HUES6 (cell line): ENCODE measurements at regions not wholly inside any gene's neighbourhood (a gene's known extent, or its start where the extent isn't known, plus 50 kb on each side); places are given as distances from the start of the nearest gene placed in this dataset.

Source experiments
- H3K27ac ChIP-seq: 2 replicates; pipeline ENCODE4 v1.7.0; 2013; ENCODE audit warnings: low read depth, mild to moderate bottlenecking, low read length, inconsistent platforms
- H3K27me3 ChIP-seq: 2 replicates; pipeline ENCODE4 v1.6.1; 2013; ENCODE audit warnings: low read length; ENCODE audit not compliant: control insufficient read depth, insufficient read depth
- H3K36me3 ChIP-seq: 2 replicates; pipeline ENCODE4 v1.6.1; 2013; ENCODE audit warnings: low read length; ENCODE audit not compliant: control insufficient read depth, insufficient read depth
- H3K4me1 ChIP-seq: 2 replicates; pipeline ENCODE4 v1.6.1; 2013; ENCODE audit warnings: low read length; ENCODE audit not compliant: control insufficient read depth, insufficient read depth
- H3K4me3 ChIP-seq: 2 replicates; pipeline ENCODE4 v1.5.1; 2013; ENCODE audit warnings: low read depth, low read length
- H3K9ac ChIP-seq: one replicate; pipeline ENCODE4 v1.6.1; 2013; ENCODE audit warnings: mild to moderate bottlenecking, low read length
- H3K9me3 ChIP-seq: 2 replicates; pipeline ENCODE4 v1.6.1; 2013; ENCODE audit warnings: low read depth, low read length; ENCODE audit not compliant: control insufficient read depth, insufficient read depth

DNA sequence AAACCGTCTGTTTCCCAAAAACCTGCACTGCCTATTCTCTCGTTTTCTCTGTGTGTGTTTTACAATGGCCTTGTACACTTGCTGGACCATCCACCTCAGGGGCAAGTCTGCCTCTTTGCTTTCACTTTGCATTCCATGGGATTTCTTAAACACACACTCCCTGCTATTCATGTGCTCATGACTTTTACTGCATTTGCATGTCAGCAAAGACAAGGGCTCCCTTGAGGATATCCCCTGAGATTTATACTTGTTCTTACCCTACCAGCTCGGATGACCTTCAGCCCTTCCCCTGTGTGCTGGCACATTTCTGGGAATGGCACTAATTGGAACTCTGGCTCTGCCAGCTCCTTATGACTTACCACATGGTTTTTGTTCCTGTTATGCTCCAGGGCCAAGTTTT, 386.9 kb downstream of the AMY1C start:
- H3K27ac ChIP-seq = peak overlapping the region; percentile 59; the same call in 1 of the 2 replicates
- H3K4me3 ChIP-seq = no peak overlapping the region
- no peaks in the 10 kb centered on the region for H3K36me3 ChIP-seq
- H3K27me3 ChIP-seq = no peaks in the 10 kb centered on the region
- H3K9me3 ChIP-seq = no peaks in the 10 kb centered on the region; the same call in 1 of the 2 replicates
- peak overlapping the region; percentile 24 for H3K9ac ChIP-seq
- H3K4me1 ChIP-seq = peaks cover 33% of the 10 kb centered on the region

DNA sequence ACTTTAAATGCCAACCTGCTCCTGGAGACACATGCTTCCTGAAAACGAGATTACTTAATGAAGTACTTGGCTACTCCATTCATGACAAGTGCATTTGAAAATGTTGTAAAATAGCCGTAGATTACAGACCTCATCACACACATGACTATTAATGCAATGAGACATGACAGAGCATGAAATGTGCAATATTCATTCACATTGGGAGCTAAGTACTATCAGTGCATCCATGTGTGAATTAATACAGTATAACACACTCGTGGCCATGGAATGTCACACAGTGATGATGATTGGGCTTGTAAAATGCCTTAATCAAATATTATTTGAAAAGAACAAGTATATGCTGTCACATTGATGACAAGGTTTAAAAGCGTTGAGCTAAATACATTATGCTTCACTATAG, 407.0 kb downstream of the AMY1C start:
- Histone ChIP-seq H3K27me3 (no peaks in the 10 kb centered on the region), H3K9me3 (peaks cover 3% of the 10 kb centered on the region; the same call in 1 of the 2 replicates), H3K27ac (no peak overlapping the region), H3K9ac (no peak overlapping the region), H3K4me3 (no peak overlapping the region), H3K36me3 (no peaks in the 10 kb centered on the region), H3K4me1 (no peaks in the 10 kb centered on the region)

DNA sequence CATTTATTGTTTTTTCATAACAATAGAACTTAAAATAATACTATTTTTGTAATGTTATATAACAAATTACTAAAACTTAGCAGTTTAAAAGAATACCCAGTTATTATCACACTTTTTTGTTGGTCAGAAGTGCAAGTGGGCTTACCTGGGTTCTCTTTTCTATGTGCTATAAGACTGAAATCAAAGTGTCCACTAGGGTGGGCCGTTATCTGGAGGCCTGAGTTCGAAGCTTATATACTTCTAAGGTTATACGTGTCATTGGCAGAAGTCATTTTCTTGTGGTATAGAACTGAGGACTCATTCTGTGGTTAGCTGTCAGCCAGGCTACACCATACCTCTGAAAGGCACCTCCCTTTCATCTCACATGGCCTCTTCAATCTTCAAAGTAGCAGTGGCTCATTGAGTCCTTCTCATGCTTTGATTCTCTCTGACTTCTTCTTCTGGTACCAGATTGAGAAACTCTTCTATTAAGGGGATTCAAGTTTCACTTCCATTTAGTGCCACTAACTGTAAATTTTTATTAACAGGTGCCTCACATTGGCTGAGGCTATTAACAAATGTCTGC, 414.3 kb downstream of the AMY1C start:
- Histone ChIP-seq H3K9me3 (no peaks in the 10 kb centered on the region), H3K27me3 (no peaks in the 10 kb centered on the region), H3K4me1 (no peaks in the 10 kb centered on the region), H3K36me3 (no peaks in the 10 kb centered on the region), H3K27ac (no peak overlapping the region), H3K4me3 (no peak overlapping the region), H3K9ac (no peak overlapping the region)

DNA sequence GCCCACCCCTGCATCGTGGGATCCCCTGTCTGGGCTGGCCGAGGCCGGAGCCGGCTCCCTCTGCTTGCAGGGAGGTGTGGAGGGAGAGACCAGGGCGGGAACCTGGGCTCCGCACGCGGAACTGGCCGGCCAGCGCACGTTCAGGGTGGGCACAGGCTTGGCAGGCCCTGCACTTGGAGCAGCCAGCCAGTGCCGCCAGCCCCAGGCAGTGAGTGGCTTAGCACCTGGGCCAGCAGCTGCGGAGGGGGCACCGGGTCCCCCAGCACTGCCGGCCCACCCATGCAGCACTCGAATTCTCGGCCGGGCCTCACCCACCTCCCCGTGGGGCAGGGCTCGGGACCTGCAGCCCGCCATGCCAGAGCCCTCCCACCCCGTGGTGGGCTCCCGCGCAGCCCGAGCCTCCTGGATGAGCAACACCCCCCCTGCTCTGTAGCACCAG, 422.6 kb downstream of the AMY1C start:
- no peaks in the 10 kb centered on the region for H3K27me3 ChIP-seq
- no peaks in the 10 kb centered on the region for H3K36me3 ChIP-seq
- H3K9ac ChIP-seq = no peak overlapping the region
- H3K4me1 ChIP-seq = no peaks in the 10 kb centered on the region
- no peak overlapping the region for H3K4me3 ChIP-seq
- peaks cover 16% of the 10 kb centered on the region; the same call in 1 of the 2 replicates for H3K9me3 ChIP-seq
- H3K27ac ChIP-seq = no peak overlapping the region

DNA sequence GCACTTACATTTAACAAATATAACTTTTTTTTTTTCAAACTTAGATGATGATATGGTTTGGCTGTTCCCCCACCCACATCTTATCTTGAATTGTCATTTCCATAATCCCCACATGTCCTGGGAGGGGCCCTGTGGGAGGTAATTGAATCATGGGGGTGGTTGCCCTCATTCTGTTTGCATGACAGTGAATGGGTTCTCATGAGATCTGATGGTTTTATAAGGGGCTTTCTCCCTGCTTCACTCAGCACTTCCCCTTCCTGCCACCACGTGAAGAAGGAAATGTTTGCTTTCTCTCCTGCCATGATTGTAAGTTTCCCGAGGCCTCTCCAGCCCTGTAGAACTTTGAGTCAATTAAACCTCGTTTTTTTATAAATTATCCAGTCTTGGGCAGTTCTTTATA, 432.6 kb downstream of the AMY1C start:
- H3K27me3 ChIP-seq = no peaks in the 10 kb centered on the region

DNA sequence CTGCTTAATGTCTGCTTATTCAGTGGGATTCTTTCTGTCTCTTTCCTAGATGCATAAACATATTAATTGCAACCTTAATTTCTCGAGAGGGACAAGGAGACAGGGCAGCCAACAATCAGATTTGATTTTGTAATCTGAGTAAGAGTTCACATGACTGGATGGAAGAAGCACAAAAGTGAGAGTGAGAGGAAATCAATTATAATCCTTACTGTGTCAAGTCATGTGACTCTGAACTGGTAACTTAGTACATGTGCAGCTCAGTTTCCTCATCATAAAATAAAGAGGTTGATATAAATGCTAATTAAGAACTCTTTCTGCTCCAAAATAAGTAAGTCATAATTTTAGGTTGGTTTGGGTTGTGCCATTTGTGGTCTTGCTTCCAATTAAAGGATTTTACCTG, 439.5 kb downstream of the AMY1C start:
- no peaks in the 10 kb centered on the region for H3K36me3 ChIP-seq
- H3K27me3 ChIP-seq = no peaks in the 10 kb centered on the region
- no peak overlapping the region for H3K4me3 ChIP-seq
- no peaks in the 10 kb centered on the region for H3K4me1 ChIP-seq
- H3K9me3 ChIP-seq = peaks cover 7% of the 10 kb centered on the region; the same call in 1 of the 2 replicates
- H3K9ac ChIP-seq = no peak overlapping the region
- no peak overlapping the region for H3K27ac ChIP-seq

More for the DNA sequence above, 432.6 kb downstream of the AMY1C start:
- no peak overlapping the region for H3K27ac ChIP-seq
- H3K4me3 ChIP-seq = no peak overlapping the region
- H3K9me3 ChIP-seq = peaks cover 4% of the 10 kb centered on the region; the same call in 1 of the 2 replicates
- no peaks in the 10 kb centered on the region for H3K36me3 ChIP-seq
- H3K4me1 ChIP-seq = no peaks in the 10 kb centered on the region; the same call in 1 of the 2 replicates
- no peak overlapping the region for H3K9ac ChIP-seq

DNA sequence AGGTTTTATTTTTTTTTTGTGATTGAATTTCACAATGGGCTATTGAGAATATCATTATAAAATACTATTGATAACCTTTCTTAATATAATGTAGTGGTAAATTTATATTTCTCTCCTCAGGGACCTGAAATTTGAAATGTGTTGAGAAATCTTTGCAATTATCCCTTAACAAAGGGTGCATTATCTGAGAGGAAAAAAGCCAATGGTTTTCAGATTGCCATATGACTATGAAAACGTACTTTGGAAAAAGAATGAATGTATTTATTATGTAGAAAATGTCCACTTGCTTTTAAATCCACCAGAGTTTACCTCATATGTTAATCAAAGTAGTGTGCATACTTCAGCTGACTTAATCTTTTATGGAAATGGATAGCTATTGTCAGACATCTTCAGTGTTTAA, 441.1 kb downstream of the AMY1C start:
- H3K9me3 ChIP-seq = peaks cover 7% of the 10 kb centered on the region; the same call in 1 of the 2 replicates
- H3K36me3 ChIP-seq = no peaks in the 10 kb centered on the region
- no peak overlapping the region for H3K27ac ChIP-seq
- H3K4me3 ChIP-seq = no peak overlapping the region
- H3K9ac ChIP-seq = no peak overlapping the region
- no peaks in the 10 kb centered on the region for H3K4me1 ChIP-seq
- no peaks in the 10 kb centered on the region for H3K27me3 ChIP-seq

DNA sequence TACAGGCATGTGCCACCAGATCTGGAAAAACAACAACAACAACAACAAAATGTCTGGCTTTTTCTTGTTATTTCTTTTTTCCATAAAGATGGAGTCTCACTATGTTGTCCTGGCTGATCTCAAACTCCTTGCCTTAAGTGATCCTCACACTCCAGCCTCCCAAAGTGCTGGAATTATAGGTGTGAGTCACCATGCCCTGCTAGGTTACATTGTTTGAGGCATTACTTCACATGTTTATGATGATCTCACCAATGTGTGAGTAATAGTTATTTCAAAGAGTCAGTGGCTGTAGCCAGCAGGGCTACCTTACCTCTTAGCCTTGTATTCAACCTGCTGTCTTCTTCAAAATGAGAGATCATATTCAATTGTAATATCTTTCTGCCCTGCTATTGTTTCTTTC, 445.7 kb downstream of the AMY1C start:
- Histone ChIP-seq H3K27me3 (no peaks in the 10 kb centered on the region), H3K27ac (no peak overlapping the region), H3K9me3 (peaks cover 5% of the 10 kb centered on the region; the same call in 1 of the 2 replicates), H3K4me1 (no peaks in the 10 kb centered on the region), H3K4me3 (no peak overlapping the region), H3K36me3 (no peaks in the 10 kb centered on the region), H3K9ac (no peak overlapping the region)

DNA sequence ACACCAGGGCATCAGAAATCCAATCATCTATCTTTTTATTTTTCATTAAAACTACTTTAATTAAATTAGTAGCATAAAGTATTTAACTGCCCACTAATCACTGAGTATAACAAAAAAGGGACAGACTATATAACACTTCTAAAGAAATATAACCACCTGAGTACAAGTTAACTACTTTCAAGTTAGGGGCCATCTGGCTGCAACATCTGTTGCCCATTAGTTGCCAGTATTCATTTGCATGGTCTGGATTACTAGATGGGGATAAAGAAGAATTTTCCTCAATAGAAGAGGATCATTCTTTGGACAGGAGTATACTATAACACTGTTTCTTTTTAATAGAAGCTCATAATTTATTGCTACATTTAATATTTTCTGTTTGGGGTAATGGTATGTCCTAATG, 446.4 kb downstream of the AMY1C start:
- H3K9me3 ChIP-seq = peaks cover 10% of the 10 kb centered on the region; the same call in 1 of the 2 replicates
- no peaks in the 10 kb centered on the region for H3K36me3 ChIP-seq
- no peaks in the 10 kb centered on the region for H3K4me1 ChIP-seq
- no peak overlapping the region for H3K4me3 ChIP-seq
- no peak overlapping the region for H3K27ac ChIP-seq
- no peak overlapping the region for H3K9ac ChIP-seq
- no peaks in the 10 kb centered on the region for H3K27me3 ChIP-seq

DNA sequence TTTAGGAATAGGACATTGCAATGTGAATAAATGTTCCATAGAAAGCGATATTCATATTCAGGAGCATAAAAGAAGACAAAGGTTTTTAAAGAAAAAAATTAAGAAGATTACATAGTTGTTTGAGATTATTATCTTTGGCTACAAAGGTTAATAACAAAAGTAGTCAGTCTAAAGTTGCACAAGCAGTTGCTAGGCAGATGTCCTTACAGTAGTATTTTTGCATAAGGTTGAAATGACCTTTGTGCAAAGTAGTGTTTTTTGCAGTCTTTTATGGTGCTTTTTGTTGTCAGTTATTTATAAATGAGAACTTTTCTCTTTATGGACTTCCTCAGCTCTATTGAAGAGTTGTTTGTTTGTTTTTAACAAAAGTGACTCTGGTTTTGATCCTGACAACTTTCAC, 447.8 kb downstream of the AMY1C start:
- no peaks in the 10 kb centered on the region for H3K27me3 ChIP-seq
- no peak overlapping the region for H3K27ac ChIP-seq
- H3K4me1 ChIP-seq = no peaks in the 10 kb centered on the region

DNA sequence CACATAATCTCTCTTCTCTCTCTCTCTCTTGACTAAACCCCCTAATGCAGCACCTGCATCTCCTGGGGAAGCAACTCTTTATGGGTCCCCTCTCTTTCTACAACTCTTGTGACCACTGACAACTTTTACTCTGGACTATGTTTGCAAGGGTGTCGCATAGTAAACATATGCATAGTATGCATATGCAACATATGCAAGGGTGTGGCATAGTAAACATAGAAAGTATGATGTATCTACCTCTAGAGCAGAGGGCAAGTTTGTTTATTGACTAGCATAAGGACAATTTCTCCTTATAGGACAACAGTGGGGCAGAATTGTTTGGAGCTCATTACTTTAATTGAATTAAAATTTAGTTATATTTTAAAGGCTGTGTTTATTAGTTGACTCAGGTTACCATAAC, 462.5 kb downstream of the AMY1C start:
- Histone ChIP-seq H3K27me3 (no peaks in the 10 kb centered on the region), H3K9me3 (peaks cover 5% of the 10 kb centered on the region; the same call in 1 of the 2 replicates)

More for the DNA sequence above, 447.8 kb downstream of the AMY1C start:
- Histone ChIP-seq H3K9me3 (peaks cover 5% of the 10 kb centered on the region; the same call in 1 of the 2 replicates), H3K9ac (no peak overlapping the region), H3K36me3 (no peaks in the 10 kb centered on the region), H3K4me3 (no peak overlapping the region)

More for the DNA sequence above, 462.5 kb downstream of the AMY1C start:
- no peaks in the 10 kb centered on the region for H3K36me3 ChIP-seq
- H3K4me1 ChIP-seq = no peaks in the 10 kb centered on the region
- no peak overlapping the region for H3K27ac ChIP-seq
- no peak overlapping the region for H3K4me3 ChIP-seq
- H3K9ac ChIP-seq = no peak overlapping the region
